Tibial artery (tissue), 4 donors: ENCODE measurements at regions not wholly inside any gene's neighbourhood (a gene's known extent, or its start where the extent isn't known, plus 50 kb on each side); places are given as distances from the start of the nearest gene placed in this dataset.

Experiments
- DNase-seq, 2 donors: peaks; one replicate each; pipeline ENCODE4 v3.0.0-alpha.2; 2019
- H3K27ac ChIP-seq, 2 donors: fragments of 200-600 bp; sonication (generic) in 1 of 2; 1 replicate in 1 of 2; 2 replicates in 1 of 2; pipeline ENCODE4 v1.5.1; 2018 to 2019; ENCODE audit warnings: mild to moderate bottlenecking in 1 of 2
- H3K27me3 ChIP-seq, 2 donors: fragments of 200-600 bp; sonication (generic) in 1 of 2; one replicate each; pipeline versions ENCODE4 v1.5.1 to v1.6.0; 2016 to 2019
- H3K36me3 ChIP-seq, 3 donors: fragments of 200-600 bp; sonication (generic) in 2 of 3; one replicate each; pipeline ENCODE4 v1.5.1; 2016 to 2019; ENCODE audit warnings: mild to moderate bottlenecking in 2 of 3
- H3K4me1 ChIP-seq, 4 donors: fragments of 200-600 bp; sonication (generic) in 2 of 4; 1 replicate in 3 of 4; 2 replicates in 1 of 4; pipeline ENCODE4 v1.5.1; 2016 to 2019
- H3K4me3 ChIP-seq, 2 donors: fragments of 200-600 bp; sonication (generic) in 1 of 2; 1 replicate in 1 of 2; 2 replicates in 1 of 2; pipeline ENCODE4 v1.5.1; 2018 to 2019; ENCODE audit warnings: mild to moderate bottlenecking in 2 of 2
- H3K9me3 ChIP-seq, 3 donors: fragments of 200-600 bp; sonication (generic) in 1 of 3; one replicate each; pipeline ENCODE4 v1.5.1; 2016 to 2019
- intact Hi-C: fragments of 100-400 bp; cut with DNase I; formaldehyde crosslinking; loops from one replicate; pipeline ENCODE4 v1.15.0; 2023; ENCODE audit warnings: low total_unique reads
- TF ChIP-seq, protein P1 (sequence below), 2 experiments: fragments of 200-600 bp in 1 of 2; fragments of 450-650 bp in 1 of 2; IDR thresholded peaks; one replicate each; pipeline ENCODE4 v1.5.1; 2017 to 2019; ENCODE audit warnings: antibody characterized with exemption in 2 of 2, mild to moderate bottlenecking in 1 of 2, moderate library complexity in 1 of 2

GRCh38 chr5:74560245-74560644 lies 80.3 kb downstream of the ENC1 start:
- TF ChIP-seq, protein P1, sequence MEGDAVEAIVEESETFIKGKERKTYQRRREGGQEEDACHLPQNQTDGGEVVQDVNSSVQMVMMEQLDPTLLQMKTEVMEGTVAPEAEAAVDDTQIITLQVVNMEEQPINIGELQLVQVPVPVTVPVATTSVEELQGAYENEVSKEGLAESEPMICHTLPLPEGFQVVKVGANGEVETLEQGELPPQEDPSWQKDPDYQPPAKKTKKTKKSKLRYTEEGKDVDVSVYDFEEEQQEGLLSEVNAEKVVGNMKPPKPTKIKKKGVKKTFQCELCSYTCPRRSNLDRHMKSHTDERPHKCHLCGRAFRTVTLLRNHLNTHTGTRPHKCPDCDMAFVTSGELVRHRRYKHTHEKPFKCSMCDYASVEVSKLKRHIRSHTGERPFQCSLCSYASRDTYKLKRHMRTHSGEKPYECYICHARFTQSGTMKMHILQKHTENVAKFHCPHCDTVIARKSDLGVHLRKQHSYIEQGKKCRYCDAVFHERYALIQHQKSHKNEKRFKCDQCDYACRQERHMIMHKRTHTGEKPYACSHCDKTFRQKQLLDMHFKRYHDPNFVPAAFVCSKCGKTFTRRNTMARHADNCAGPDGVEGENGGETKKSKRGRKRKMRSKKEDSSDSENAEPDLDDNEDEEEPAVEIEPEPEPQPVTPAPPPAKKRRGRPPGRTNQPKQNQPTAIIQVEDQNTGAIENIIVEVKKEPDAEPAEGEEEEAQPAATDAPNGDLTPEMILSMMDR (IDR thresholded peaks at IDR 0.05): no peak
- DNase-seq: no peak
- Histone ChIP-seq H3K9me3 (no peaks in the 10 kb centered on the region), H3K4me3 (no peak overlapping the region), H3K27me3 (no peaks in the 10 kb centered on the region), H3K27ac (no peak overlapping the region), H3K4me1 (no peaks in the 10 kb centered on the region), H3K36me3 (no peaks in the 10 kb centered on the region)
- intact Hi-C loops: no loop called here

DNA sequence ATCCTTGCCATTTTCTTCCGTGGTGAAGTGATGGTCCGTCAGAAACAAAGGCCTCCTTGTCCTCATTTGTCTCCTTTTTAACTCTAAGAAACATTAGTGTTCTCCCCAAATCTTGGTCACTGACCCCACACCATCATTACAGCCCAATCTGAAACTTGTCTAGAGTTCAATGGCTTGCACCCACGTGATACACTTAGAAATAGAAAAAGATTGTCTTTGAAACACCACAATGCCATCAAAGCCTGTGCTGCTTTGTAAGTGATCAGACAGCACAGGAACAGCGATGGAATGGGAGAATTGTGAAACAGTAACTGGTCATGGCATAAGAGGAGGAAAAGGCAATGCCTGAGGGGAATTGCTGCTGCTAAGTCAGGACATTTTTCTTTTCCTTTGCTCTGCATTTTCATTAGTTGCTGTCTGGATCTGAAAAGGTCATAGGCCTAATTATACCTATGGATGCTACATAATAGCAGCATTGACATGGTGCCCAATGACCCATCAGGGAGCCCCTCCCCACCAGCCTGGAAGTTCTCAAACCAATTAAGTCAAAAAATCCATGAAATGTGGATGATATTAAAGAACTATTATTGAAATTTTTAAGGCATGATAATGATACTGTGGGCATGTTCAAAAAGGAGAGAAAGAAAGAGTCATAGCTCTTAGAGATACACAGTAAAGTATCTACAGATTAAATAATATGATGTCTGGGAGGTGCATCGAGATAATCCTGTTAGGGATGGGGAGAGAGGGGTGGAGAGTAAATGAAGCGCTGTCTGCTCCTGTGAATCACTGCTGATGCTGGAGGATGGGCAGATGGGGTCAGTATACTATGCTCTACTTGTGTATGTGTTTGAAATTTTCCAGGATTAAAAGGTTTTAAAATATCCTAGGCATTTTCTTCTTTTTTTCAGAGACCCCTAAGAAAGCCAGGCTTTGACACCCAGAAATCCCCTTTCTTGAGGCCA lies 83.6 kb downstream of the ENC1 start:
- no peak for DNase-seq
- intact Hi-C loops: no loop called here
- Histone ChIP-seq H3K9me3 (no peaks in the 10 kb centered on the region), H3K27me3 (no peaks in the 10 kb centered on the region), H3K36me3 (no peaks in the 10 kb centered on the region), H3K4me1 (no peaks in the 10 kb centered on the region), H3K27ac (no peak overlapping the region), H3K4me3 (no peak overlapping the region)
- TF ChIP-seq, protein P1 (IDR thresholded peaks at IDR 0.05): no peak

GRCh38 chr5:74556006-74556405 lies 84.5 kb downstream of the ENC1 start:
- Histone ChIP-seq H3K36me3 (no peaks in the 10 kb centered on the region), H3K4me3 (no peak overlapping the region), H3K27ac (no peak overlapping the region), H3K9me3 (no peaks in the 10 kb centered on the region), H3K4me1 (no peaks in the 10 kb centered on the region), H3K27me3 (no peaks in the 10 kb centered on the region)
- intact Hi-C loops: no loop called here
- DNase-seq: no peak
- TF ChIP-seq, protein P1 (IDR thresholded peaks at IDR 0.05): no peak

- H3K36me3 ChIP-seq: no peaks in the 10 kb centered on the region
- H3K27me3 ChIP-seq: no peaks in the 10 kb centered on the region
- no peak overlapping the region for H3K4me3 ChIP-seq
- intact Hi-C loops: no loop called here
- H3K9me3 ChIP-seq: no peaks in the 10 kb centered on the region
- H3K4me1 ChIP-seq: no peaks in the 10 kb centered on the region
- H3K27ac ChIP-seq: no peak overlapping the region
- TF ChIP-seq, protein P1 (IDR thresholded peaks at IDR 0.05): no peak
- no peak for DNase-seq
Measured at GRCh38 chr5:74552101-74552500, 88.4 kb downstream of the ENC1 start.

DNA sequence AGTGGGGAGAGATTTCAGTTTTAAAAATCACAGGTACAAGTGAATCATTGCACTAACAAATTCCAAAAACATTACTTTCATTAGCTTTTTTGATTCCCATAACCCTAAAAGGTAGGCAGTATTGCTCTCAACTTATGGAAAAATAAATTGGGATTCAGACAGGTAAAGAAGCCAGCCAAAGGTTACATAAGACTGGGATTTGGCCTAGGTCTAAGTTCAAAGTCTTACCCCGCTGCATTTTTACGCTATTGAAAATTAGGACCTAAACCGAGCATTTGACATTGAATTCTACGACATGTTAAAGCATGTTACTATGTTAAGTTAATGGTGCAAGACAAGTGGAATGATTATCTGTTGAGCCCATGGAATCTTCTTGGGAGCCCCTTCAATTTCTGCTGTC lies 89.6 kb downstream of the ENC1 start:
- Histone ChIP-seq H3K4me1 (no peaks in the 10 kb centered on the region), H3K27me3 (no peaks in the 10 kb centered on the region), H3K36me3 (no peaks in the 10 kb centered on the region), H3K9me3 (no peaks in the 10 kb centered on the region), H3K27ac (no peak overlapping the region), H3K4me3 (no peak overlapping the region)
- TF ChIP-seq, protein P1 (IDR thresholded peaks at IDR 0.05): no peak
- intact Hi-C loops: no loop called here
- DNase-seq: no peak
